D721Med (cell line): ENCODE measurements at regions not wholly inside any gene's neighbourhood (a gene's known extent, or its start where the extent isn't known, plus 50 kb on each side); places are given as distances from the start of the nearest gene placed in this dataset.

Experiments
- DNase-seq: peaks from one replicate; pipeline ENCODE4 v3.0.0; 2011; ENCODE audit warnings: low spot score; ENCODE audit not compliant: insufficient read length
- FAIRE-seq: peaks from 2 replicates; lab custom pipeline; 2011; peaks lifted over from hg19 to GRCh38; lab: Jason Lieb, UNC
- CTCF ChIP-seq: IDR thresholded peaks from 2 replicates; pipeline ENCODE4 v1.5.1; 2012; ENCODE audit warnings: mild to moderate bottlenecking, control low read depth; ENCODE audit not compliant: insufficient read depth; ENCODE audit errors: missing control alignments

GRCh38 chr14:86646125-86646524, 1116.2 kb downstream of the FLRT2 start:
- FAIRE-seq, result no peak
- TF ChIP-seq CTCF, result no peak
- DNase-seq, result no peak

DNA sequence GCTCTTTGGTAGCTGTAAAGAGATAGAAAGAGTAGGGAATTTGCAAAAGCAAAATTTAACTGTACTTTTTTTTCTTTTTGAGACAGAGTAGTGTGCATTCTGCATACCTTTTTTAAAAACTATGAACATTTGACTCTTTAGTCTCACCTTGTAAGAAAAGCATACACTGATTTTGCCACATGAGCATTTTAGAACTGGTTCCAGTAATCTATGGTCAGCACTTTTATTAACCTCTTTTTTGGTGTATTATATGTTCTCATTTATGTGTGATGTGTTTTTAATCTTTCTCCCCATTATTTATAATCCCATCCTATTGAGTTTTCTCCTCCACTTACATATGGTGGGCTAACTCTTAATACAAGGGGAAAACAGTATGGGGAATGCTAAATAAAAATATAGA, 1111.4 kb downstream of the FLRT2 start:
- DNase-seq (no peak), FAIRE-seq (no peak)
- no peak for TF ChIP-seq CTCF

DNA sequence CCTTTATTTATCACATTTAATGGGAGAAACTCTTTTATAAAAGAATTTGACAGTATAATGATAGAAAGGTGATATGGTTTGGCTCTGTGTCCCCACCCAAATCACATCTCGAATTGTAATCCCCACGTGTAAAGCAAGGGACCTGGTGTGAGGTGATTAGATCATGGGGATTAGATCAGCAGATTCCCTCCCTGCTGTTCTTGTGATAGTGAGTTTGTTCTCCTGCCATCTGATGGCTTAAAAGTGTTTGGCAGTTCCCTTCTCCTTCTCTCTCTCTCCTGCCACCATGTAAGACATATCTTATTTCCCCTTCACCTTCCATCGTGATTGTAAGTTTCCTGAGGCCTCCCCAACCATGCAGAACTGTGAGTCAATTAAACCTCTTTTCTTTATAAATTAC, 1110.3 kb downstream of the FLRT2 start:
- FAIRE-seq (no peak), DNase-seq (no peak)
- TF ChIP-seq CTCF, result no peak

GRCh38 chr14:86639666-86640065, 1109.7 kb downstream of the FLRT2 start:
- FAIRE-seq (no peak), DNase-seq (no peak)
- TF ChIP-seq CTCF, result no peak

GRCh38 chr14:86639146-86639545, 1109.2 kb downstream of the FLRT2 start:
- no peak for DNase-seq
- no peak for FAIRE-seq
- no peak for TF ChIP-seq CTCF

- DNase-seq, result no peak
- no peak for TF ChIP-seq CTCF
- no peak for FAIRE-seq
These were observed 1097.1 kb downstream of the FLRT2 start for GRCh38 chr14:86627080-86627479.

DNA sequence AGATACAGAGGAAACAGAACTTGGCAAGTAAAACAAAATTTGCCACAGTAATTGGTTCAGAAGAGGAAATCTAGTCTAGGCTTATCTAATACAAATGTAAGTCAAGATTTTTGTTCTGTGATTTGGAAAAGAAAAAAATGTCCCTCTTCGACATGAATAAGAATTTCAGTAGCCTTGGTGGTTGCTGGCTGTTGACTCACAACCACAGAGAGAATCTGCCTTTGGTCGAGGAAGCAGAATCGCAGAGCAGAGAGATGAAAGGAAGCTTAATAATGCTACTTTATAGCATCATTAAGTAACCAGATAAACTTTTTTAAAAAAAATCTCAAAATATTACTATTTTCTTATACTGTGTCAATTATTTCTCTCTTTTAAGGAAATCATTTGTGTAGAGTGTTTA, 1096.6 kb downstream of the FLRT2 start:
- no peak for TF ChIP-seq CTCF
- no peak for FAIRE-seq

More for the DNA sequence above, 1096.6 kb downstream of the FLRT2 start:
- no peak for DNase-seq
